ENCODE measurements at regions not wholly inside any gene's neighbourhood (a gene's known extent, or its start where the extent isn't known, plus 50 kb on each side); places are given as distances from the start of the nearest gene placed in this dataset.

DNA sequence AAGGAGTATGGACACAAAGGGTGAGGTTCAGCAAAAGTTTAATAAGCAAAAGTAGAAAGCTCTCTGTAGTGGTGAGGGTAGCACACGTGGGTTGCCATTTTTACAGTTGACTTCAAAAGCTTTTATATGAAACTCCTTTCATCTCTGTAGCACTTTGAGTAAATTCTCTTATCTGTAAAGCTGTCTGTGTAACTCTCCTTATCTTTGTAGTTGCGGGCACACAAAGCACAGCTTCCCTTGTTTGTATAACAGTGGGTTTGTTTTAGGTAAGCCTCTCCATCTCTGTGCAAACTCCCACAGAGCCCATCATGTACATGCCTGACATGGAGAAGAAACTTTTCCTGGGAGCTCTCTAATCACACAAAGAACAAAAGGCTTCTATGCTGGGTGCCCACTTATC lies 325.9 kb upstream of the PABPC5 start:
- TF ChIP-seq, protein P1, sequence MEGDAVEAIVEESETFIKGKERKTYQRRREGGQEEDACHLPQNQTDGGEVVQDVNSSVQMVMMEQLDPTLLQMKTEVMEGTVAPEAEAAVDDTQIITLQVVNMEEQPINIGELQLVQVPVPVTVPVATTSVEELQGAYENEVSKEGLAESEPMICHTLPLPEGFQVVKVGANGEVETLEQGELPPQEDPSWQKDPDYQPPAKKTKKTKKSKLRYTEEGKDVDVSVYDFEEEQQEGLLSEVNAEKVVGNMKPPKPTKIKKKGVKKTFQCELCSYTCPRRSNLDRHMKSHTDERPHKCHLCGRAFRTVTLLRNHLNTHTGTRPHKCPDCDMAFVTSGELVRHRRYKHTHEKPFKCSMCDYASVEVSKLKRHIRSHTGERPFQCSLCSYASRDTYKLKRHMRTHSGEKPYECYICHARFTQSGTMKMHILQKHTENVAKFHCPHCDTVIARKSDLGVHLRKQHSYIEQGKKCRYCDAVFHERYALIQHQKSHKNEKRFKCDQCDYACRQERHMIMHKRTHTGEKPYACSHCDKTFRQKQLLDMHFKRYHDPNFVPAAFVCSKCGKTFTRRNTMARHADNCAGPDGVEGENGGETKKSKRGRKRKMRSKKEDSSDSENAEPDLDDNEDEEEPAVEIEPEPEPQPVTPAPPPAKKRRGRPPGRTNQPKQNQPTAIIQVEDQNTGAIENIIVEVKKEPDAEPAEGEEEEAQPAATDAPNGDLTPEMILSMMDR (conservative IDR thresholded peaks at IDR 0.05; ENCODE audit: low read depth, low read length) = no peak
- TF ChIP-seq EZH2 (IDR thresholded peaks at IDR 0.05; ENCODE audit: low read length, unreplicated experiment) = no peak
- no peak for TF ChIP-seq EZH2phosphoT487 (IDR thresholded peaks at IDR 0.05; ENCODE audit: borderline replicate concordance, low read length)

Data from PC-3 (cell line).